ENCODE measurements at regions not wholly inside any gene's neighbourhood (a gene's known extent, or its start where the extent isn't known, plus 50 kb on each side); places are given as distances from the start of the nearest gene placed in this dataset.

GRCh38 chr2:16462958-16463357 is 202.7 kb downstream of the CYRIA start:
- Histone ChIP-seq H3K4me1 (ENCODE audit: insufficient read depth, low read length) (no peaks in the 10 kb centered on the region), H3K27me3 (ENCODE audit: insufficient read depth, low read length, poor library complexity, severe bottlenecking) (no peaks in the 10 kb centered on the region), H3K27ac (ENCODE audit: low read depth, low read length) (no peak overlapping the region), H3K9me3 (ENCODE audit: low read length) (no peaks in the 10 kb centered on the region), H3K4me3 (ENCODE audit: low read length) (no peak overlapping the region), H3K36me3 (ENCODE audit: insufficient read depth, low read length) (no peaks in the 10 kb centered on the region)
- POLR2A ChIA-PET, result no interaction called here
- H3K27me3 Mint-ChIP-seq, result peaks cover 0 to 3% of the 10 kb centered on the region in 2 donors
- peaks cover 0 to 11% (median 0%) of the 10 kb centered on the region in 5 donors for H3K9me3 Mint-ChIP-seq
- CTCF ChIA-PET, result no interaction called here
- H3K4me3 Mint-ChIP-seq, result no peak overlapping the region
- no peak overlapping the region for H3K27ac Mint-ChIP-seq
- no peaks in the 10 kb centered on the region for H3K36me3 Mint-ChIP-seq
- DNase-seq, result no peak
- H3K4me1 Mint-ChIP-seq, result no peaks in the 10 kb centered on the region

GRCh38 chr2:16461672-16462071 is 204.0 kb downstream of the CYRIA start:
- ChIA-PET CTCF (no interaction called here), POLR2A (no interaction called here)
- Histone ChIP-seq H3K9me3 (ENCODE audit: low read length) (no peaks in the 10 kb centered on the region), H3K27me3 (ENCODE audit: insufficient read depth, low read length, poor library complexity, severe bottlenecking) (no peaks in the 10 kb centered on the region), H3K27ac (ENCODE audit: low read depth, low read length) (no peak overlapping the region), H3K36me3 (ENCODE audit: insufficient read depth, low read length) (no peaks in the 10 kb centered on the region), H3K4me3 (ENCODE audit: low read length) (no peak overlapping the region), H3K4me1 (ENCODE audit: insufficient read depth, low read length) (no peaks in the 10 kb centered on the region)
- Mint-ChIP-seq H3K27ac (no peak overlapping the region), H3K4me1 (no peaks in the 10 kb centered on the region), H3K36me3 (no peaks in the 10 kb centered on the region), H3K27me3 (peaks cover 0 to 3% of the 10 kb centered on the region in 2 donors), H3K4me3 (no peak overlapping the region), H3K9me3 (peaks cover 0 to 13% (median 0%) of the 10 kb centered on the region in 5 donors)
- DNase-seq, result no peak

GRCh38 chr2:16459606-16460005 is 206.0 kb downstream of the CYRIA start:
- Mint-ChIP-seq H3K4me1 (no peaks in the 10 kb centered on the region), H3K27ac (no peak overlapping the region), H3K9me3 (peaks cover 0 to 13% (median 0%) of the 10 kb centered on the region in 5 donors), H3K27me3 (peaks cover 0 to 3% of the 10 kb centered on the region in 2 donors), H3K4me3 (no peak overlapping the region), H3K36me3 (no peaks in the 10 kb centered on the region)
- no peak for DNase-seq
- POLR2A ChIA-PET, result no interaction called here
- Histone ChIP-seq H3K27ac (ENCODE audit: low read depth, low read length) (no peak overlapping the region), H3K27me3 (ENCODE audit: insufficient read depth, low read length, poor library complexity, severe bottlenecking) (no peaks in the 10 kb centered on the region), H3K4me1 (ENCODE audit: insufficient read depth, low read length) (no peaks in the 10 kb centered on the region), H3K4me3 (ENCODE audit: low read length) (no peak overlapping the region), H3K36me3 (ENCODE audit: insufficient read depth, low read length) (no peaks in the 10 kb centered on the region), H3K9me3 (ENCODE audit: low read length) (no peaks in the 10 kb centered on the region)
- CTCF ChIA-PET, result interaction anchor here (0.6 kb wide), 1 partner anchor 12 kb away, joined by 3 read pairs; no protein-coding TSS in a partner anchor

GRCh38 chr2:16454621-16455020 is 211.0 kb downstream of the CYRIA start:
- Histone ChIP-seq H3K4me1 (ENCODE audit: insufficient read depth, low read length) (no peaks in the 10 kb centered on the region), H3K4me3 (ENCODE audit: low read length) (no peak overlapping the region), H3K9me3 (ENCODE audit: low read length) (no peaks in the 10 kb centered on the region), H3K27ac (ENCODE audit: low read depth, low read length) (no peak overlapping the region), H3K27me3 (ENCODE audit: insufficient read depth, low read length, poor library complexity, severe bottlenecking) (no peaks in the 10 kb centered on the region), H3K36me3 (ENCODE audit: insufficient read depth, low read length) (no peaks in the 10 kb centered on the region)
- Mint-ChIP-seq H3K4me3 (no peak overlapping the region), H3K27me3 (peaks cover 3 to 4% of the 10 kb centered on the region in 2 donors), H3K27ac (no peak overlapping the region), H3K4me1 (no peaks in the 10 kb centered on the region), H3K9me3 (peaks cover 0 to 12% (median 2%) of the 10 kb centered on the region in 5 donors), H3K36me3 (no peaks in the 10 kb centered on the region)
- ChIA-PET CTCF (interaction anchor here (0.7 kb wide), 1 partner anchor 13 kb away, joined by 3 read pairs; no protein-coding TSS in a partner anchor), POLR2A (no interaction called here)
- DNase-seq, result no peak

- Histone ChIP-seq H3K27me3 (ENCODE audit: insufficient read depth, low read length, poor library complexity, severe bottlenecking) (no peaks in the 10 kb centered on the region), H3K4me3 (ENCODE audit: low read length) (no peak overlapping the region), H3K27ac (ENCODE audit: low read depth, low read length) (no peak overlapping the region), H3K36me3 (ENCODE audit: insufficient read depth, low read length) (no peaks in the 10 kb centered on the region), H3K4me1 (ENCODE audit: insufficient read depth, low read length) (no peaks in the 10 kb centered on the region), H3K9me3 (ENCODE audit: low read length) (no peaks in the 10 kb centered on the region)
- H3K27ac Mint-ChIP-seq, result no peak overlapping the region
- peaks cover 0 to 6% of the 10 kb centered on the region in 2 donors for H3K27me3 Mint-ChIP-seq
- no peak overlapping the region for H3K4me3 Mint-ChIP-seq
- POLR2A ChIA-PET, result no interaction called here
- no peaks in the 10 kb centered on the region for H3K36me3 Mint-ChIP-seq
- CTCF ChIA-PET, result no interaction called here
- no peak for DNase-seq
- H3K9me3 Mint-ChIP-seq, result peaks cover 0 to 4% (median 1%) of the 10 kb centered on the region in 5 donors
- H3K4me1 Mint-ChIP-seq, result no peaks in the 10 kb centered on the region
These were observed 213.5 kb downstream of the CYRIA start for GRCh38 chr2:16452123-16452522.

- H3K4me3 Mint-ChIP-seq, result no peak overlapping the region
- POLR2A ChIA-PET, result no interaction called here
- H3K36me3 Mint-ChIP-seq, result no peaks in the 10 kb centered on the region
- H3K36me3 ChIP-seq (ENCODE audit: insufficient read depth, low read length), result no peaks in the 10 kb centered on the region
- no peak overlapping the region for H3K27ac ChIP-seq (ENCODE audit: low read depth, low read length)
- no peaks in the 10 kb centered on the region for H3K9me3 ChIP-seq (ENCODE audit: low read length)
- no peak overlapping the region for H3K4me3 ChIP-seq (ENCODE audit: low read length)
- H3K27ac Mint-ChIP-seq, result no peak overlapping the region
- H3K9me3 Mint-ChIP-seq, result peaks cover 0 to 6% (median 0%) of the 10 kb centered on the region in 5 donors
- H3K27me3 Mint-ChIP-seq, result peaks cover 0 to 6% of the 10 kb centered on the region in 2 donors
- no peak for DNase-seq
- H3K27me3 ChIP-seq (ENCODE audit: insufficient read depth, low read length, poor library complexity, severe bottlenecking), result no peaks in the 10 kb centered on the region
- H3K4me1 ChIP-seq (ENCODE audit: insufficient read depth, low read length), result no peaks in the 10 kb centered on the region
- H3K4me1 Mint-ChIP-seq, result no peaks in the 10 kb centered on the region
- CTCF ChIA-PET, result no interaction called here
These were observed 218.9 kb downstream of the CYRIA start for GRCh38 chr2:16446706-16447105.

- no peak for DNase-seq
- POLR2A ChIA-PET, result no interaction called here
- no peaks in the 10 kb centered on the region for H3K4me1 ChIP-seq (ENCODE audit: insufficient read depth, low read length)
- no peak overlapping the region for H3K4me3 ChIP-seq (ENCODE audit: low read length)
- Mint-ChIP-seq H3K36me3 (no peaks in the 10 kb centered on the region), H3K4me1 (no peaks in the 10 kb centered on the region), H3K9me3 (peaks cover 0 to 2% (median 0%) of the 10 kb centered on the region in 5 donors), H3K4me3 (no peak overlapping the region), H3K27ac (no peak overlapping the region), H3K27me3 (peaks cover 7 to 10% of the 10 kb centered on the region in 2 donors)
- no peaks in the 10 kb centered on the region for H3K9me3 ChIP-seq (ENCODE audit: low read length)
- CTCF ChIA-PET, result no interaction called here
- H3K27me3 ChIP-seq (ENCODE audit: insufficient read depth, low read length, poor library complexity, severe bottlenecking), result no peaks in the 10 kb centered on the region
- H3K36me3 ChIP-seq (ENCODE audit: insufficient read depth, low read length), result no peaks in the 10 kb centered on the region
- H3K27ac ChIP-seq (ENCODE audit: low read depth, low read length), result no peak overlapping the region
These were observed 222.7 kb downstream of the CYRIA start for GRCh38 chr2:16442971-16443370.

- no peak overlapping the region for H3K27ac Mint-ChIP-seq
- no peak for DNase-seq
- no peaks in the 10 kb centered on the region for H3K4me1 Mint-ChIP-seq
- no peaks in the 10 kb centered on the region for H3K4me1 ChIP-seq (ENCODE audit: insufficient read depth, low read length)
- no peak overlapping the region for H3K4me3 ChIP-seq (ENCODE audit: low read length)
- H3K27ac ChIP-seq (ENCODE audit: low read depth, low read length), result no peak overlapping the region
- peaks cover 0 to 2% (median 0%) of the 10 kb centered on the region in 5 donors for H3K9me3 Mint-ChIP-seq
- no peaks in the 10 kb centered on the region for H3K9me3 ChIP-seq (ENCODE audit: low read length)
- no peaks in the 10 kb centered on the region for H3K27me3 ChIP-seq (ENCODE audit: insufficient read depth, low read length, poor library complexity, severe bottlenecking)
- H3K27me3 Mint-ChIP-seq, result peaks cover 10 to 16% of the 10 kb centered on the region in 2 donors
- CTCF ChIA-PET, result interaction anchor here (1.0 kb wide), 1 partner anchor 13 kb away, joined by 3 read pairs; no protein-coding TSS in a partner anchor
- POLR2A ChIA-PET, result no interaction called here
- H3K36me3 Mint-ChIP-seq, result no peaks in the 10 kb centered on the region
- H3K36me3 ChIP-seq (ENCODE audit: insufficient read depth, low read length), result no peaks in the 10 kb centered on the region
- no peak overlapping the region for H3K4me3 Mint-ChIP-seq
These were observed 224.2 kb downstream of the CYRIA start for GRCh38 chr2:16441431-16441830.

GRCh38 chr2:16440898-16441297 is 224.7 kb downstream of the CYRIA start:
- ChIA-PET POLR2A (no interaction called here), CTCF (interaction anchor here (1.0 kb wide), 1 partner anchor 13 kb away, joined by 3 read pairs; no protein-coding TSS in a partner anchor)
- Histone ChIP-seq H3K27ac (ENCODE audit: low read depth, low read length) (no peak overlapping the region), H3K9me3 (ENCODE audit: low read length) (no peaks in the 10 kb centered on the region), H3K4me1 (ENCODE audit: insufficient read depth, low read length) (no peaks in the 10 kb centered on the region), H3K4me3 (ENCODE audit: low read length) (no peak overlapping the region), H3K27me3 (ENCODE audit: insufficient read depth, low read length, poor library complexity, severe bottlenecking) (no peaks in the 10 kb centered on the region), H3K36me3 (ENCODE audit: insufficient read depth, low read length) (no peaks in the 10 kb centered on the region)
- H3K4me3 Mint-ChIP-seq, result no peak overlapping the region
- H3K4me1 Mint-ChIP-seq, result no peaks in the 10 kb centered on the region
- H3K27ac Mint-ChIP-seq, result no peak overlapping the region
- H3K27me3 Mint-ChIP-seq, result peaks cover 10 to 16% of the 10 kb centered on the region in 2 donors
- H3K36me3 Mint-ChIP-seq, result no peaks in the 10 kb centered on the region
- H3K9me3 Mint-ChIP-seq, result peaks cover 0 to 2% (median 0%) of the 10 kb centered on the region in 5 donors
- DNase-seq, result no peak
